Panc1 (cell line): ENCODE measurements at regions not wholly inside any gene's neighbourhood (a gene's known extent, or its start where the extent isn't known, plus 50 kb on each side); places are given as distances from the start of the nearest gene placed in this dataset.

ENCODE experiments used
- CTCF ChIP-seq: fragments of 450-650 bp; IDR thresholded peaks from 2 replicates; pipeline ENCODE4 v1.5.1; 2017; ENCODE audit warnings: mild to moderate bottlenecking
- POLR2AphosphoS5 ChIP-seq: IDR thresholded peaks from 2 replicates; pipeline ENCODE4 v1.6.1; 2012; ENCODE audit warnings: mild to moderate bottlenecking, low read depth, low read length, moderate library complexity

- TF ChIP-seq CTCF (no peak), POLR2AphosphoS5 (no peak)
Measured at GRCh38 chr13:107121793-107122192, 553.9 kb upstream of the ARGLU1 start.
